CD14-positive monocyte (primary cell): ENCODE measurements at regions not wholly inside any gene's neighbourhood (a gene's known extent, or its start where the extent isn't known, plus 50 kb on each side); places are given as distances from the start of the nearest gene placed in this dataset.
"Not testable (repeated sequence)": the region's sequence is repeated elsewhere in the genome, so short reads cannot be mapped to it uniquely, and the experiment has no call there.

Experiments used
- DNase-seq, 3 donors: peaks; one replicate each; pipeline ENCODE4 v3.0.0-alpha.2; 2011 to 2022
- H2AFZ ChIP-seq: 2 replicates; pipeline ENCODE4 v1.6.0; 2012; ENCODE audit warnings: mild to moderate bottlenecking, low read depth, low read length, inconsistent platforms; ENCODE audit not compliant: insufficient read depth, poor library complexity, severe bottlenecking
- H3K27ac ChIP-seq, 2 donors: 1 replicate in 1 of 2; 2 replicates in 1 of 2; pipeline ENCODE4 v1.5.1; 2012 to 2013; ENCODE audit warnings: low read length in 2 of 2, control low read depth in 1 of 2, inconsistent platforms in 1 of 2, low read depth in 1 of 2, mild to moderate bottlenecking in 1 of 2
- H3K27me3 ChIP-seq, 2 donors: one replicate each; pipeline versions ENCODE4 v1.6.0 to v1.6.1; 2011 to 2013; ENCODE audit warnings: low read length in 2 of 2; ENCODE audit not compliant: control insufficient read depth in 2 of 2, insufficient read depth in 2 of 2
- H3K36me3 ChIP-seq, 2 donors: replicated peaks in 1 of 2; 1 replicate in 1 of 2; 2 replicates in 1 of 2; pipeline versions ENCODE4 v1.5.1 to v1.6.1; 2012 to 2013; ENCODE audit warnings: low read length in 2 of 2, control low read depth in 1 of 2, inconsistent platforms in 1 of 2, mild to moderate bottlenecking in 1 of 2; ENCODE audit not compliant: insufficient read depth in 2 of 2, control insufficient read depth in 1 of 2
- H3K4me1 ChIP-seq, 2 donors: 1 replicate in 1 of 2; 2 replicates in 1 of 2; pipeline versions ENCODE4 v1.5.1 to v1.6.1; 2012 to 2013; ENCODE audit warnings: low read length in 2 of 2, control low read depth in 1 of 2, inconsistent platforms in 1 of 2, mild to moderate bottlenecking in 1 of 2, moderate library complexity in 1 of 2; ENCODE audit not compliant: insufficient read depth in 2 of 2, control insufficient read depth in 1 of 2
- H3K4me2 ChIP-seq: replicated peaks from 2 replicates; pipeline ENCODE3; 2012; ENCODE audit warnings: low read length, moderate library complexity, mild to moderate bottlenecking; ENCODE audit not compliant: poor library complexity, severe bottlenecking; ENCODE audit errors: extremely low read depth
- H3K4me3 ChIP-seq, 3 experiments: fragments of 200-600 bp in 1 of 3; sonication (generic) in 1 of 3; replicated peaks in 1 of 3; 1 replicate in 2 of 3; 2 replicates in 1 of 3; pipeline ENCODE4 v1.5.1; 2011 to 2013; ENCODE audit warnings: low read length in 3 of 3, mild to moderate bottlenecking in 3 of 3, control low read depth in 2 of 3, low read depth in 2 of 3, inconsistent platforms in 1 of 3, moderate library complexity in 1 of 3
- H3K79me2 ChIP-seq: 2 replicates; pipeline ENCODE4 v1.6.0; 2012; ENCODE audit warnings: mild to moderate bottlenecking, control low read depth, inconsistent platforms, low read length, moderate library complexity; ENCODE audit not compliant: insufficient read depth
- H3K9ac ChIP-seq: 2 replicates; pipeline ENCODE4 v1.6.0; 2017; ENCODE audit warnings: low read length, mild to moderate bottlenecking; ENCODE audit not compliant: insufficient read depth, poor library complexity, severe bottlenecking
- H3K9me3 ChIP-seq, 2 donors: replicated peaks in 1 of 2; 1 replicate in 1 of 2; 2 replicates in 1 of 2; pipeline versions ENCODE4 v1.5.1 to v1.6.1; 2012 to 2013; ENCODE audit warnings: low read length in 2 of 2, control low read depth in 1 of 2; ENCODE audit not compliant: control insufficient read depth in 1 of 2, insufficient read depth in 1 of 2
- H4K20me1 ChIP-seq: 2 replicates; pipeline ENCODE4 v1.6.0; 2012; ENCODE audit warnings: mild to moderate bottlenecking, low read length, control low read depth, moderate library complexity; ENCODE audit not compliant: insufficient read depth
- H3K27ac Mint-ChIP-seq, 7 donors: one replicate each; pipeline ENCODE4 v1.8.0; 2020; ENCODE audit warnings: mild to moderate bottlenecking in 7 of 7, mixed read lengths in 7 of 7, moderate library complexity in 6 of 7, inconsistent platforms in 2 of 7
- H3K27me3 Mint-ChIP-seq, 3 donors: one replicate each; pipeline ENCODE4 v1.8.0; 2021 to 2022; ENCODE audit warnings: low read depth in 3 of 3, mild to moderate bottlenecking in 3 of 3, mixed read lengths in 3 of 3, moderate library complexity in 3 of 3, inconsistent platforms in 1 of 3
- H3K36me3 Mint-ChIP-seq, 2 donors: one replicate each; pipeline ENCODE4 v1.8.0; 2020; ENCODE audit warnings: mixed read lengths in 2 of 2, inconsistent platforms in 1 of 2, mild to moderate bottlenecking in 1 of 2
- H3K4me1 Mint-ChIP-seq: one replicate; pipeline ENCODE4 v1.8.0; 2020; ENCODE audit warnings: mild to moderate bottlenecking, mixed read lengths
- H3K4me3 Mint-ChIP-seq, 2 donors: one replicate each; pipeline ENCODE4 v1.8.0; 2020; ENCODE audit warnings: mild to moderate bottlenecking in 2 of 2, mixed read lengths in 2 of 2, moderate library complexity in 1 of 2
- H3K9me3 Mint-ChIP-seq, 7 donors: one replicate each; pipeline ENCODE4 v1.8.0; 2020 to 2022; ENCODE audit warnings: mixed read lengths in 7 of 7, mild to moderate bottlenecking in 6 of 7, moderate library complexity in 6 of 7, inconsistent platforms in 2 of 7
- WGBS: methylation state at CpG from one replicate; pipeline ENCODE4 v1.1.5; 2013; ENCODE audit warnings: missing lambda C conversion rate; ENCODE audit not compliant: insufficient coverage; 5-methylcytosine and 5-hydroxymethylcytosine counted together
- intact Hi-C, 2 donors: fragments of 100-400 bp; cut with micrococcal nuclease; formaldehyde crosslinking; loops; one replicate each; pipeline versions ENCODE4 v1.15.0 to v1.15.1; 2023

DNA sequence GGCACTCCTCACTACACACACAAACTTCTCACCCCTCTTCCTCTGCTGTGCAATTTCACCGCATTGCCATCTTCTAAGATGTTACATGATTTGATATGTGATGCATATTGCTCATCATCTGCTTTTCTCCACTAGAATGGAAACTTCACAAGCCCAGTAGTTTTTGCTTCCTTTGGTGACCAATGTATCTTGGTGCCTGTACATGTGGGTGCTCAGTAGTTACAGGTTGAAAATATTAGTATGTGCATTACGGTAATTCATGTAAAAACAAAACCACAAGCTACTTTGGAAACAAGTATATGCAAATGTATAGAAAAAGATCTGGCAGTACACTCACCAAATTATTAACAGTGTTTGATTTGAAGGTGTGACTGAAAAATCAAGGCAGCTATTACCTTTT lies 522.4 kb downstream of the TTLL7 start:
- H3K4me3 Mint-ChIP-seq, H3K36me3 Mint-ChIP-seq, H3K4me1 Mint-ChIP-seq, H3K36me3 ChIP-seq, H3K4me3 ChIP-seq, H3K27ac ChIP-seq, H3K79me2 ChIP-seq, DNase-seq, H3K4me2 ChIP-seq, H3K9me3 ChIP-seq, H3K27me3 ChIP-seq, H3K4me1 ChIP-seq, H4K20me1 ChIP-seq, H3K27me3 Mint-ChIP-seq, H2AFZ ChIP-seq, H3K9ac ChIP-seq, H3K27ac Mint-ChIP-seq, intact Hi-C loops: not testable (repeated sequence)
- H3K9me3 Mint-ChIP-seq = peaks cover 0 to 10% (median 3%) of the 10 kb centered on the region in 7 donors
- no CpG with 5 or more reads among the region's 2 CpGs for WGBS

DNA sequence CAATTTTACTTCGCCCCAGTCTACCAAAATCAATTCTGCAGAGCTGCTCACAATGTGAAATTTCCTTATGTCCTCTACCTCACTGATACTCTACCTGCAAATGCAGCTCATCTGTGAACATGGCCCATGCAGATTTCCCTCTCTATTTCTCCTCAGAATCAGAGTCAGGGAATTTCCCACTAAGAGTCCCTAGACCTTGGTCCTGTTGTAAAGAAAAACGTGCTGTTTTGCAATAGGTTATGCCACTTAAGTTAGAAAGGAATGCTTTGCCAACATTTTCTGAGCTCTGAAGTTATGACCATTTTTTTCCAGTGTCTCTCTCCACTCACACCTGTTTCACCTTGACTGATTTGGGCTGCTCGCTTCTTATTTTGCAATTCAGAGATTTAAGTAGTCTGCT lies 524.0 kb downstream of the TTLL7 start:
- H3K4me1 Mint-ChIP-seq, H3K36me3 Mint-ChIP-seq: not testable (repeated sequence)

DNA sequence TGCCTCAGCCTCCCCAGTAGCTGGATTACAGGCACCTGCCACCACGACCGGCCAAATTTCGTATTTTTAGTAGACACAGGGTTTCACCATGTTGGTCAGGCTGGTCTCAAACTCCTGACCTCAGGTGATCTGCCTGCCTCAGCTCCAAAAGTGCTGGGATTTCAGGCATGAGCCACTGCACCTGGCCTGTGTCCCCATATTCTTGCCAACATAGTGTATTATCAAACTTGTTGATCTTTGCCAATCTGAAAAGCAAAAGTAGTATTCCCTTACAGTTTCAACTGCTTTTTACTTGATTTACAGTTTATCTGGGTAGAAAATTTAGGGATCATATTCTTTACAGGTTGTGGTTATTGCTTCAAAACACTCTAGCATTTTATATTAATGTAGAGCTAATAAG lies 524.9 kb downstream of the TTLL7 start:
- H3K4me1 ChIP-seq, H3K27me3 Mint-ChIP-seq, H3K4me1 Mint-ChIP-seq, H3K36me3 Mint-ChIP-seq, H3K4me3 Mint-ChIP-seq, H3K4me2 ChIP-seq, intact Hi-C loops, H3K9ac ChIP-seq, H3K27ac ChIP-seq, H3K4me3 ChIP-seq, H3K9me3 ChIP-seq, DNase-seq, H3K27ac Mint-ChIP-seq, H3K27me3 ChIP-seq, H2AFZ ChIP-seq, H3K9me3 Mint-ChIP-seq, H3K36me3 ChIP-seq, H3K79me2 ChIP-seq, H4K20me1 ChIP-seq: not testable (repeated sequence)
- 89% methylated on average over 3 of the region's 3 CpGs for WGBS

More for the DNA sequence above, 524.0 kb downstream of the TTLL7 start:
- H3K4me3 Mint-ChIP-seq, H3K4me3 ChIP-seq, H3K4me2 ChIP-seq, DNase-seq, H3K27me3 ChIP-seq, H3K36me3 ChIP-seq, H3K9ac ChIP-seq, H4K20me1 ChIP-seq, intact Hi-C loops, H2AFZ ChIP-seq, H3K27ac ChIP-seq, H3K9me3 ChIP-seq, H3K79me2 ChIP-seq, H3K9me3 Mint-ChIP-seq, H3K4me1 ChIP-seq, H3K27me3 Mint-ChIP-seq, H3K27ac Mint-ChIP-seq: not testable (repeated sequence)
- WGBS = no CpG with 5 or more reads among the region's 3 CpGs

GRCh38 chr1:83472066-83472465 lies 526.9 kb downstream of the TTLL7 start:
- H3K4me3 ChIP-seq, H3K27me3 ChIP-seq, H4K20me1 ChIP-seq, H3K27ac ChIP-seq, H3K9ac ChIP-seq, H2AFZ ChIP-seq, H3K79me2 ChIP-seq, H3K9me3 Mint-ChIP-seq, DNase-seq, H3K4me3 Mint-ChIP-seq, H3K27me3 Mint-ChIP-seq, H3K4me1 ChIP-seq, H3K4me2 ChIP-seq, H3K9me3 ChIP-seq, H3K27ac Mint-ChIP-seq, intact Hi-C loops, H3K36me3 ChIP-seq, H3K36me3 Mint-ChIP-seq, H3K4me1 Mint-ChIP-seq: not testable (repeated sequence)
- WGBS = no CpG with 5 or more reads among the region's 3 CpGs
